ENCODE measurements at regions not wholly inside any gene's neighbourhood (a gene's known extent, or its start where the extent isn't known, plus 50 kb on each side); places are given as distances from the start of the nearest gene placed in this dataset.

DNA sequence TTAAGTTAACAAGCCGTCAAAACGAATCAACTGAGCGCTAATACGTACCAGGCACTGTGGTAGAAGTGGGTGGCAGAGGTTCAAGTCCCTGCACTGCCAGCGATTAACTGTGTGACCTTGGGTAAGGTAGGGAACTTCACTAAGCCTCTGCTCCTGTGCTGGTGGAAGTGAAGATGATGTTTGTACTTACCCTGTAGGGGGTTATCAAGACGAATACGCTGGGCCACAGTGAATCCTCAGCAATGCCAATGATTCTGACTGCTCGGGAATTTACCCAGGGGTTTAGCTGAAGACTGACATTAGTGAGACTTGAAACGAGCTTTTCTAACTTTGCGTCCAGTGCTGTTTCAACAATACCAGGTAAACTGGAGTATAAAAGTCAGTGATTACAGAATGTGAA lies 305.3 kb downstream of the FGF9 start:
- TF ChIP-seq POLR2A (IDR thresholded peaks at IDR 0.05): no peak
- TF ChIP-seq, protein P1, sequence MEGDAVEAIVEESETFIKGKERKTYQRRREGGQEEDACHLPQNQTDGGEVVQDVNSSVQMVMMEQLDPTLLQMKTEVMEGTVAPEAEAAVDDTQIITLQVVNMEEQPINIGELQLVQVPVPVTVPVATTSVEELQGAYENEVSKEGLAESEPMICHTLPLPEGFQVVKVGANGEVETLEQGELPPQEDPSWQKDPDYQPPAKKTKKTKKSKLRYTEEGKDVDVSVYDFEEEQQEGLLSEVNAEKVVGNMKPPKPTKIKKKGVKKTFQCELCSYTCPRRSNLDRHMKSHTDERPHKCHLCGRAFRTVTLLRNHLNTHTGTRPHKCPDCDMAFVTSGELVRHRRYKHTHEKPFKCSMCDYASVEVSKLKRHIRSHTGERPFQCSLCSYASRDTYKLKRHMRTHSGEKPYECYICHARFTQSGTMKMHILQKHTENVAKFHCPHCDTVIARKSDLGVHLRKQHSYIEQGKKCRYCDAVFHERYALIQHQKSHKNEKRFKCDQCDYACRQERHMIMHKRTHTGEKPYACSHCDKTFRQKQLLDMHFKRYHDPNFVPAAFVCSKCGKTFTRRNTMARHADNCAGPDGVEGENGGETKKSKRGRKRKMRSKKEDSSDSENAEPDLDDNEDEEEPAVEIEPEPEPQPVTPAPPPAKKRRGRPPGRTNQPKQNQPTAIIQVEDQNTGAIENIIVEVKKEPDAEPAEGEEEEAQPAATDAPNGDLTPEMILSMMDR (IDR thresholded peaks at IDR 0.05 in 4 of 5, conservative IDR thresholded peaks at IDR 0.05 in 1 of 5): no peak

Data from gastrocnemius medialis (tissue), 4 donors.